ACC112 (cell line): ENCODE measurements at regions not wholly inside any gene's neighbourhood (a gene's known extent, or its start where the extent isn't known, plus 50 kb on each side); places are given as distances from the start of the nearest gene placed in this dataset.

Experiments used
- H2AFZ ChIP-seq: fragments of 200-600 bp; sonication (generic); one replicate; pipeline ENCODE4 v1.6.0; 2017; ENCODE audit warnings: antibody characterized with exemption, low read length; ENCODE audit not compliant: unreplicated experiment
- H3K27ac ChIP-seq: fragments of 200-600 bp; sonication (generic); 2 replicates; pipeline ENCODE4 v1.5.1; 2014; ENCODE audit warnings: low read depth, mild to moderate bottlenecking, antibody characterized with exemption, low read length, moderate library complexity
- H3K27me3 ChIP-seq: fragments of 200-600 bp; sonication (generic); 2 replicates; pipeline ENCODE4 v1.6.1; 2014; ENCODE audit warnings: mild to moderate bottlenecking, antibody characterized with exemption, low read length, moderate library complexity, mixed read lengths; ENCODE audit not compliant: insufficient read depth
- H3K36me3 ChIP-seq: fragments of 200-600 bp; sonication (generic); 2 replicates; pipeline ENCODE4 v1.6.1; 2016; ENCODE audit warnings: mild to moderate bottlenecking, antibody characterized with exemption, low read length, moderate library complexity, mixed read lengths; ENCODE audit not compliant: insufficient read depth
- H3K4me1 ChIP-seq: fragments of 200-600 bp; sonication (generic); one replicate; pipeline ENCODE4 v1.6.1; 2016; ENCODE audit warnings: low read length, mixed read lengths; ENCODE audit not compliant: insufficient read depth, unreplicated experiment, control insufficient read depth
- H3K4me3 ChIP-seq: fragments of 200-600 bp; sonication (generic); 2 replicates; pipeline ENCODE4 v1.5.1; 2014; ENCODE audit warnings: mild to moderate bottlenecking, low read depth, low read length
- H3K79me2 ChIP-seq: fragments of 200-600 bp; sonication (generic); one replicate; pipeline ENCODE4 v1.6.0; 2016; ENCODE audit warnings: low read length; ENCODE audit not compliant: control insufficient read depth, unreplicated experiment, insufficient read depth

GRCh38 chr2:42858140-42859005 is 66.0 kb upstream of the HAAO start:
- no peak overlapping the region for H2AFZ ChIP-seq
- no peaks in the 10 kb centered on the region for H3K36me3 ChIP-seq
- no peak overlapping the region for H3K27ac ChIP-seq
- H3K27me3 ChIP-seq: no peaks in the 10 kb centered on the region
- peaks cover 15% of the 10 kb centered on the region for H3K4me1 ChIP-seq
- no peaks in the 10 kb centered on the region for H3K79me2 ChIP-seq
- H3K4me3 ChIP-seq: no peak overlapping the region

GRCh38 chr2:42856891-42857632 is 64.7 kb upstream of the HAAO start:
- Histone ChIP-seq H3K36me3 (no peaks in the 10 kb centered on the region), H3K79me2 (no peaks in the 10 kb centered on the region), H3K27me3 (no peaks in the 10 kb centered on the region), H2AFZ (no peak overlapping the region), H3K4me3 (no peak overlapping the region), H3K27ac (no peak overlapping the region), H3K4me1 (peaks cover 15% of the 10 kb centered on the region)

GRCh38 chr2:42856106-42856860 is 63.9 kb upstream of the HAAO start:
- Histone ChIP-seq H3K4me1 (peaks cover 15% of the 10 kb centered on the region), H3K36me3 (no peaks in the 10 kb centered on the region), H3K4me3 (no peak overlapping the region), H3K27ac (no peak overlapping the region), H3K27me3 (no peaks in the 10 kb centered on the region), H3K79me2 (no peaks in the 10 kb centered on the region), H2AFZ (no peak overlapping the region)

- Histone ChIP-seq H3K27ac (no peak overlapping the region), H3K27me3 (no peaks in the 10 kb centered on the region), H3K4me1 (peaks cover 15% of the 10 kb centered on the region), H3K36me3 (no peaks in the 10 kb centered on the region), H3K79me2 (no peaks in the 10 kb centered on the region), H3K4me3 (no peak overlapping the region), H2AFZ (no peak overlapping the region)
Measured at GRCh38 chr2:42855221-42855970, 63.0 kb upstream of the HAAO start.

GRCh38 chr2:42854207-42854818 is 61.9 kb upstream of the HAAO start:
- H3K36me3 ChIP-seq: no peaks in the 10 kb centered on the region
- no peak overlapping the region for H3K4me3 ChIP-seq
- H3K79me2 ChIP-seq: no peaks in the 10 kb centered on the region
- H3K4me1 ChIP-seq: peaks cover 7% of the 10 kb centered on the region
- peak overlapping the region; percentile 11 for H2AFZ ChIP-seq
- H3K27me3 ChIP-seq: no peaks in the 10 kb centered on the region
- no peak overlapping the region for H3K27ac ChIP-seq

GRCh38 chr2:42853549-42854206 is 61.3 kb upstream of the HAAO start:
- Histone ChIP-seq H3K27me3 (no peaks in the 10 kb centered on the region), H3K4me3 (no peak overlapping the region), H3K27ac (no peak overlapping the region), H3K4me1 (peaks cover 5% of the 10 kb centered on the region), H2AFZ (peak overlapping the region; percentile 11), H3K36me3 (no peaks in the 10 kb centered on the region), H3K79me2 (no peaks in the 10 kb centered on the region)

GRCh38 chr2:42852798-42853197 is 60.4 kb upstream of the HAAO start:
- H3K36me3 ChIP-seq: no peaks in the 10 kb centered on the region
- peaks cover 5% of the 10 kb centered on the region for H3K4me1 ChIP-seq
- H2AFZ ChIP-seq: no peak overlapping the region
- H3K27me3 ChIP-seq: no peaks in the 10 kb centered on the region
- no peaks in the 10 kb centered on the region for H3K79me2 ChIP-seq
- no peak overlapping the region for H3K27ac ChIP-seq
- H3K4me3 ChIP-seq: no peak overlapping the region

- Histone ChIP-seq H3K79me2 (no peaks in the 10 kb centered on the region), H2AFZ (no peak overlapping the region), H3K4me3 (no peak overlapping the region)
Measured at GRCh38 chr2:42851740-42852250, 59.4 kb upstream of the HAAO start.

GRCh38 chr2:42851186-42851585 is 58.8 kb upstream of the HAAO start:
- Histone ChIP-seq H3K27me3 (no peaks in the 10 kb centered on the region), H3K4me1 (peaks cover 5% of the 10 kb centered on the region), H3K4me3 (no peak overlapping the region), H2AFZ (no peak overlapping the region), H3K27ac (no peak overlapping the region), H3K79me2 (no peaks in the 10 kb centered on the region), H3K36me3 (no peaks in the 10 kb centered on the region)

More at GRCh38 chr2:42851740-42852250, 59.4 kb upstream of the HAAO start:
- H3K4me1 ChIP-seq: peaks cover 5% of the 10 kb centered on the region
- no peaks in the 10 kb centered on the region for H3K36me3 ChIP-seq
- no peaks in the 10 kb centered on the region for H3K27me3 ChIP-seq
- H3K27ac ChIP-seq: no peak overlapping the region
